Peyer's patch (tissue), 4 donors: ENCODE measurements at regions not wholly inside any gene's neighbourhood (a gene's known extent, or its start where the extent isn't known, plus 50 kb on each side); places are given as distances from the start of the nearest gene placed in this dataset.

Experiments used
- DNase-seq, 3 donors: peaks; one replicate each; pipeline ENCODE4 v3.0.0-alpha.2; 2017 to 2019
- H3K27ac ChIP-seq, 4 donors: fragments of 200-600 bp; sonication (generic); one replicate each; pipeline ENCODE4 v1.5.1; 2016 to 2019
- H3K27me3 ChIP-seq, 2 donors: fragments of 200-600 bp; sonication (generic); one replicate each; pipeline ENCODE4 v1.5.1; 2019
- H3K36me3 ChIP-seq, 3 donors: fragments of 200-600 bp; sonication (generic); one replicate each; pipeline ENCODE4 v1.5.1; 2016 to 2019
- H3K4me1 ChIP-seq, 4 donors: fragments of 200-600 bp; sonication (generic); one replicate each; pipeline ENCODE4 v1.5.1; 2016 to 2019
- H3K4me3 ChIP-seq, 4 donors: fragments of 200-600 bp; sonication (generic); 1 replicate in 3 of 4; 2 replicates in 1 of 4; pipeline ENCODE4 v1.5.1; 2016 to 2019; ENCODE audit warnings: mild to moderate bottlenecking in 1 of 4
- H3K9me3 ChIP-seq, 4 donors: fragments of 200-600 bp; sonication (generic); one replicate each; pipeline ENCODE4 v1.5.1; 2016 to 2019; ENCODE audit warnings: mild to moderate bottlenecking in 1 of 4
- POLR2A ChIP-seq, 2 donors: fragments of 450-650 bp; IDR thresholded peaks; one replicate each; pipeline ENCODE4 v1.5.1; 2017; ENCODE audit warnings: antibody characterized with exemption in 2 of 2, mild to moderate bottlenecking in 2 of 2, moderate library complexity in 2 of 2
- TF ChIP-seq, protein P1 (sequence below), 6 experiments: fragments of 450-650 bp in 4 of 6; fragments of 200-600 bp in 2 of 6; sonication (generic) in 1 of 6; IDR thresholded peaks; one replicate each; pipeline ENCODE4 v1.5.1; 2017 to 2019; ENCODE audit warnings: antibody characterized with exemption in 6 of 6, mild to moderate bottlenecking in 3 of 6, moderate library complexity in 1 of 6

DNA sequence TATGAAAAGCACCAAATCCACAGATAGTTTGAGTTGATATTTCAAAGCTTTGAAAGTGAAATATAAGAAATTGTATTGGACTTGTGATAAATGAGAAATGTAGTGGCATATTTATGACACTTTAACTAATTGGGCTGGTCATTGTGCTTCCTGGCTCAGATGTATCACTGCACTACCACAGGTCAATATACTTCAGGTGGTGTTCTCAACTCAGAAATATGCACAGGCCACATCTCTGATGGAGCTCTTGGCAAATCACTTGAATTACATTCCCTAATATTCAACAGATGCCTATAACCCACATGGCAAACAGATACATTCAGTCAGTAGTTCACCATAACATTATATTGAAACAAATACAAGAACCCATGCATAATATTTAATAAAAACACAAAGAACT is 209.6 kb downstream of the LYPLAL1 start:
- no peak overlapping the region for H3K27ac ChIP-seq
- no peaks in the 10 kb centered on the region for H3K27me3 ChIP-seq
- no peaks in the 10 kb centered on the region for H3K36me3 ChIP-seq
- H3K4me1 ChIP-seq, result no peaks in the 10 kb centered on the region
- DNase-seq, result no peak
- no peak for TF ChIP-seq POLR2A (IDR thresholded peaks at IDR 0.05)
- TF ChIP-seq, protein P1, sequence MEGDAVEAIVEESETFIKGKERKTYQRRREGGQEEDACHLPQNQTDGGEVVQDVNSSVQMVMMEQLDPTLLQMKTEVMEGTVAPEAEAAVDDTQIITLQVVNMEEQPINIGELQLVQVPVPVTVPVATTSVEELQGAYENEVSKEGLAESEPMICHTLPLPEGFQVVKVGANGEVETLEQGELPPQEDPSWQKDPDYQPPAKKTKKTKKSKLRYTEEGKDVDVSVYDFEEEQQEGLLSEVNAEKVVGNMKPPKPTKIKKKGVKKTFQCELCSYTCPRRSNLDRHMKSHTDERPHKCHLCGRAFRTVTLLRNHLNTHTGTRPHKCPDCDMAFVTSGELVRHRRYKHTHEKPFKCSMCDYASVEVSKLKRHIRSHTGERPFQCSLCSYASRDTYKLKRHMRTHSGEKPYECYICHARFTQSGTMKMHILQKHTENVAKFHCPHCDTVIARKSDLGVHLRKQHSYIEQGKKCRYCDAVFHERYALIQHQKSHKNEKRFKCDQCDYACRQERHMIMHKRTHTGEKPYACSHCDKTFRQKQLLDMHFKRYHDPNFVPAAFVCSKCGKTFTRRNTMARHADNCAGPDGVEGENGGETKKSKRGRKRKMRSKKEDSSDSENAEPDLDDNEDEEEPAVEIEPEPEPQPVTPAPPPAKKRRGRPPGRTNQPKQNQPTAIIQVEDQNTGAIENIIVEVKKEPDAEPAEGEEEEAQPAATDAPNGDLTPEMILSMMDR (IDR thresholded peaks at IDR 0.05), result no peak
- H3K9me3 ChIP-seq, result no peaks in the 10 kb centered on the region
- H3K4me3 ChIP-seq, result no peak overlapping the region

DNA sequence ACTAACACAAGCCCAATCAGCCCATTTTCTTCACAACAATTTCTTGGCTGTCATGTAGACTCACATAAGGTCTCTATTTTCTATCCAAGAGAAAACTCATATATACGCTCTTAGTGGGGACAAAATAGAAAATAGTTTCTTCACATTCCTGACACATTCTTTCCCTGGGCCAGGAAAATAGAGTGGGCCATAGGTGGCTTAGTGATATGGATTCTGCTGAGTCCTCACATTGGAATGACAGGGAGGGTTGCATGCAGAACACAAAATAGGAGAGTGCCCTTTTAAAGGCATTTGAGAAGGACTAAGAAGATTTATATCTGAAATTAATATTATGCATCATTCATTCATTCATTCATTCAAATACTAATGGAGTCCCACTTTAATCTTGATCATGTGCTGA is 207.7 kb downstream of the LYPLAL1 start:
- TF ChIP-seq, protein P1 (IDR thresholded peaks at IDR 0.05), result no peak
- TF ChIP-seq POLR2A (IDR thresholded peaks at IDR 0.05), result no peak
- Histone ChIP-seq H3K27me3 (no peaks in the 10 kb centered on the region), H3K9me3 (no peaks in the 10 kb centered on the region), H3K27ac (no peak overlapping the region), H3K4me3 (no peak overlapping the region), H3K4me1 (no peaks in the 10 kb centered on the region), H3K36me3 (no peaks in the 10 kb centered on the region)
- DNase-seq, result no peak

DNA sequence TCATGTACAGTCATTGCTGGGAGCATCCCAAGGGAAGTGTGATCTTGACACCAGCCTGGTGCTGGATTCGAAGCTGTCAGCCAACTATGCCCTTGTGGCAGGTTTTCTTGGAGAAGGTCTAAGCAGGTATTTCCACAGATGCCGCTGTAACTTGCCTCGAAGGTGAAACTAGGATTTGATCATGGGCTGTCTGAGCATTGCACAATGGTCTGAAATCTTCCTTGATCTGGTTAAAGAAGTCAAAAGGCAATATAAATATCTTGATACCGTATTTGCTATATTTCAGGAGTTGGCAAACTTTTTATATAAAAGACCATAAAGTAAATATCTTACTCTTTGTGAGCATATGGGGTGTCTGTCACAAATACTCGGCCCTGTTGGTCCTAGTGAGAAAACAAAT is 206.8 kb downstream of the LYPLAL1 start:
- no peaks in the 10 kb centered on the region for H3K27me3 ChIP-seq
- no peaks in the 10 kb centered on the region for H3K9me3 ChIP-seq
- H3K4me3 ChIP-seq, result no peak overlapping the region
- H3K36me3 ChIP-seq, result no peaks in the 10 kb centered on the region
- no peak for DNase-seq
- no peaks in the 10 kb centered on the region for H3K4me1 ChIP-seq
- TF ChIP-seq, protein P1 (IDR thresholded peaks at IDR 0.05), result no peak
- TF ChIP-seq POLR2A (IDR thresholded peaks at IDR 0.05), result no peak
- no peak overlapping the region for H3K27ac ChIP-seq

DNA sequence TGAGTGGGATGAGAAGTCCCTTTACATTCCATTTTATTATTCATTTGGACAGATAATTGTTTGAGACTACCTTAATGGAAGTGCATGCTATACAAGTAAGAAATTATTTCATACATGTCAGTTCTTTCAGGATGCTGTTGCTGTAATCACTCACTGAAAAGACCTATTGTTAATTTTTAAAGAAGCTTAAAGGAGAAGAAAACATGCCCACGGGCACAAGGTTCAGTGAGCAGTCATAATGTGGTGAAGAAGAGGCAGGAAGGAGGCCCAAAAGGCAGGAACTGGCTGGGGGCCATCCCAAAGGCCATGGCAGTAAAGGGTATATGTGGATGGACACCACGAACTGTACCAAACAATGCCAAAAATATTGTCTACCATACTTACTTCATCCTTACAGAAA is 206.0 kb downstream of the LYPLAL1 start:
- no peak for DNase-seq
- Histone ChIP-seq H3K4me1 (no peaks in the 10 kb centered on the region), H3K27ac (no peak overlapping the region), H3K9me3 (no peaks in the 10 kb centered on the region), H3K4me3 (no peak overlapping the region), H3K27me3 (no peaks in the 10 kb centered on the region), H3K36me3 (no peaks in the 10 kb centered on the region)
- TF ChIP-seq POLR2A (IDR thresholded peaks at IDR 0.05), result no peak
- TF ChIP-seq, protein P1 (IDR thresholded peaks at IDR 0.05), result no peak

DNA sequence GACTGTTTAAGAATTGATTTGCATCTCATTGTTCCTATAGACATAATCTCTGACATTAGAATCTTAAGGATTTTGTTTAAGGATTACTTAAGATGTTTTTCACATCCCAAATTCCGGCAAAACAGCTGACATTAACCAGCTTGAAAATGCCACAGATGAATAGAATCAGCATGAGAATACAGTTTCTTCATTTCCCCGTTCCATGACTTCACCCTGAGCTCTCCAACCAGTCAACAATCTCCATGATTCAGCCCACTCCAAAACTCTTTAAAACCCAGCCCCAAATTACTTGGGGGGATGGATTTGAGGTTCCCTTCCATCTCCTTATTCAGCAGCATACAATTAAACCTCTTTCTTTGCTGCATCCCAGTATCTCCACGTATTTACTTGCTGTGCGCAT is 201.0 kb downstream of the LYPLAL1 start:
- H3K27me3 ChIP-seq, result no peaks in the 10 kb centered on the region
- no peak overlapping the region for H3K4me3 ChIP-seq
- no peak for DNase-seq
- H3K4me1 ChIP-seq, result no peaks in the 10 kb centered on the region
- H3K36me3 ChIP-seq, result no peaks in the 10 kb centered on the region
- H3K9me3 ChIP-seq, result no peaks in the 10 kb centered on the region
- TF ChIP-seq, protein P1 (IDR thresholded peaks at IDR 0.05), result no peak
- TF ChIP-seq POLR2A (IDR thresholded peaks at IDR 0.05), result no peak
- H3K27ac ChIP-seq, result no peak overlapping the region

DNA sequence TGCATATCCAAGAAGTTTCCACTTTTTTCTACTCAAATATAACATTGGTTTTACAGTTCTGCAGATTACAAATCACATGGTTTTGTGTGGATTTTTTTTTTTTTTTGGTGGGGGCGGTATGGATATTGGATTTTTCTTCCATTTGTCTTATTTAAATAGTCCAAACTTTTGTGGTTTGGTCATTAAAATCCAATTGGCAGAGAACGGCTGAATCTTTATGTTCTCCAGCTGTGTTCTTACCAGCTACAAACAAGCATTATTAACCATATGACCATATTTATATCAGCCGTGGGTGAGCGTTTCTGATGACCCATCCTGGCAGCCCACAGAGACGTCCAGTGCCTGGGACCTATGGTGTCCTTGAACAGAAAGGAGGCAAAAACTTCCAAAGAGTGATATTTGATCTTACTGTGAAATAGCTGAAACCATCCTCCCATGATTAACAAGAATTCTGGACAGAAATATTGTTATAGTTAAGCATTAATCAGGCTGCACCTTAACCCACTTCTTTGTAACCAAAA is 200.4 kb downstream of the LYPLAL1 start:
- Histone ChIP-seq H3K4me3 (no peak overlapping the region), H3K27me3 (no peaks in the 10 kb centered on the region), H3K4me1 (no peaks in the 10 kb centered on the region), H3K27ac (no peak overlapping the region), H3K9me3 (no peaks in the 10 kb centered on the region), H3K36me3 (no peaks in the 10 kb centered on the region)
- TF ChIP-seq, protein P1 (IDR thresholded peaks at IDR 0.05), result no peak
- no peak for TF ChIP-seq POLR2A (IDR thresholded peaks at IDR 0.05)
- DNase-seq, result no peak
